HepG2 (cell line): ENCODE measurements at regions not wholly inside any gene's neighbourhood (a gene's known extent, or its start where the extent isn't known, plus 50 kb on each side); places are given as distances from the start of the nearest gene placed in this dataset.
"Not testable (repeated sequence)": the region's sequence is repeated elsewhere in the genome, so short reads cannot be mapped to it uniquely, and the experiment has no call there.

Experiments used
- CBFB ChIP-seq: sonication (generic); formaldehyde crosslinking; IDR thresholded peaks from 2 replicates; pipeline ENCODE4 v1.4.0; 2020; ENCODE audit warnings: missing genetic modification reagents
- JARID2 ChIP-seq: sonication (generic); formaldehyde crosslinking; IDR thresholded peaks from 2 replicates; pipeline ENCODE4 v1.8.1; 2023; ENCODE audit warnings: missing genetic modification reagents, inconsistent platforms; ENCODE audit not compliant: insufficient replicate concordance
- TRIM22 ChIP-seq: fragments of 450-650 bp; IDR thresholded peaks from 2 replicates; pipeline ENCODE4 v1.6.1; 2017

GRCh38 chr10:84969297-84969696 is 640.9 kb downstream of the CCSER2 start:
- not testable (repeated sequence) for TF ChIP-seq JARID2, TRIM22, CBFB
